GM23248 (cell line): ENCODE measurements at regions not wholly inside any gene's neighbourhood (a gene's known extent, or its start where the extent isn't known, plus 50 kb on each side); places are given as distances from the start of the nearest gene placed in this dataset.
"Not testable (repeated sequence)": the region's sequence is repeated elsewhere in the genome, so short reads cannot be mapped to it uniquely, and the experiment has no call there.

Source experiments
- DNase-seq: peaks from one replicate; pipeline ENCODE4 v3.0.0-alpha.2; 2015
- H2AFZ ChIP-seq: fragments of 200-600 bp; sonication (generic); 2 replicates; pipeline ENCODE4 v1.6.1; 2016; ENCODE audit warnings: antibody characterized with exemption
- H3F3A ChIP-seq: fragments of 200-600 bp; sonication (generic); 2 replicates; pipeline ENCODE4 v1.6.1; 2016; ENCODE audit warnings: mild to moderate bottlenecking, antibody characterized with exemption, mixed run types; ENCODE audit not compliant: insufficient read depth
- H3K27ac ChIP-seq: fragments of 200-600 bp; sonication (generic); 2 replicates; pipeline ENCODE4 v1.5.1; 2016; ENCODE audit warnings: mild to moderate bottlenecking
- H3K27me3 ChIP-seq: fragments of 200-600 bp; sonication (generic); replicated peaks from 2 replicates; pipeline ENCODE4 v1.6.1; 2016; ENCODE audit warnings: mild to moderate bottlenecking; ENCODE audit not compliant: insufficient read depth
- H3K36me3 ChIP-seq: fragments of 200-600 bp; sonication (generic); 2 replicates; pipeline ENCODE4 v1.6.1; 2016; ENCODE audit warnings: low read depth, mild to moderate bottlenecking
- H3K4me1 ChIP-seq: fragments of 200-600 bp; sonication (generic); 2 replicates; pipeline ENCODE4 v1.6.1; 2016; ENCODE audit warnings: mild to moderate bottlenecking; ENCODE audit not compliant: insufficient read depth
- H3K4me2 ChIP-seq: fragments of 200-600 bp; sonication (generic); one replicate; pipeline ENCODE4 v1.6.1; 2016; ENCODE audit warnings: mild to moderate bottlenecking; ENCODE audit not compliant: unreplicated experiment
- H3K4me3 ChIP-seq: fragments of 200-600 bp; sonication (generic); 2 replicates; pipeline ENCODE4 v1.5.1; 2016; ENCODE audit warnings: mild to moderate bottlenecking
- H3K79me2 ChIP-seq: fragments of 200-600 bp; sonication (generic); 2 replicates; pipeline ENCODE4 v1.6.1; 2016; ENCODE audit warnings: mild to moderate bottlenecking; ENCODE audit not compliant: insufficient read depth
- H3K9ac ChIP-seq: fragments of 200-600 bp; sonication (generic); 2 replicates; pipeline ENCODE4 v1.6.1; 2016; ENCODE audit warnings: mild to moderate bottlenecking
- H3K9me2 ChIP-seq: fragments of 200-600 bp; sonication (generic); 2 replicates; pipeline ENCODE4 v1.6.1; 2016; ENCODE audit warnings: mixed run types, mild to moderate bottlenecking, moderate library complexity; ENCODE audit not compliant: insufficient read depth
- H3K9me3 ChIP-seq: fragments of 200-600 bp; sonication (generic); one replicate; pipeline ENCODE4 v1.6.1; 2017; ENCODE audit warnings: low read depth
- H4K20me1 ChIP-seq: fragments of 200-600 bp; sonication (generic); 2 replicates; pipeline ENCODE4 v1.6.0; 2016; ENCODE audit not compliant: insufficient read depth
- EZH2 ChIP-seq: fragments of 200-600 bp; sonication (generic); IDR thresholded peaks from 2 replicates; pipeline ENCODE4 v1.6.1; 2018; ENCODE audit warnings: antibody characterized with exemption, mild to moderate bottlenecking; ENCODE audit not compliant: insufficient read depth, poor library complexity, severe bottlenecking
- EZH2phosphoT487 ChIP-seq: fragments of 200-600 bp; sonication (generic); IDR thresholded peaks from 2 replicates; pipeline ENCODE4 v1.6.1; 2018; ENCODE audit warnings: antibody characterized with exemption, moderate library complexity, mild to moderate bottlenecking, low read depth; ENCODE audit not compliant: insufficient read depth
- WGBS, 2 experiments: methylation state at CpG; one replicate each; pipeline ENCODE4 v1.1.6; 2015 to 2017; ENCODE audit warnings: low lambda C conversion rate in 2 of 2, low coverage in 1 of 2; ENCODE audit errors: missing lambda C conversion rate in 2 of 2; 5-methylcytosine and 5-hydroxymethylcytosine counted together
- in situ Hi-C: fragments of 300-500 bp; cut with MboI; formaldehyde crosslinking; loops from 2 replicates; pipeline ENCODE4 v1.15.0; 2020

- Histone ChIP-seq H3K27me3 (no peaks in the 10 kb centered on the region; the same call in 1 of the 2 replicates), H3K9ac (no peak overlapping the region), H3F3A (no peaks in the 10 kb centered on the region), H3K4me2 (no peak overlapping the region), H3K4me1 (no peaks in the 10 kb centered on the region), H3K9me2 (no peaks in the 10 kb centered on the region), H3K9me3 (no peaks in the 10 kb centered on the region), H2AFZ (no peak overlapping the region), H3K4me3 (no peak overlapping the region), H3K79me2 (no peaks in the 10 kb centered on the region), H3K27ac (no peak overlapping the region), H3K36me3 (no peaks in the 10 kb centered on the region), H4K20me1 (no peaks in the 10 kb centered on the region)
- WGBS, 2 experiments, result 0 to 4% methylated on average over 3 of the region's 3 CpGs
- TF ChIP-seq EZH2phosphoT487 (no peak), EZH2 (no peak)
- in situ Hi-C loops, result no loop called here
- DNase-seq, result no peak
These were observed 493.3 kb downstream of the NTRK2 start for GRCh38 chr9:85162822-85163221.

- in situ Hi-C loops, H3K4me1 ChIP-seq: not testable (repeated sequence)
- 39 to 46% methylated on average over 3 to 4 of the region's 4 CpGs for WGBS, 2 experiments
These were observed 491.4 kb downstream of the NTRK2 start for GRCh38 chr9:85160944-85161343.

GRCh38 chr9:85158512-85158911, 489.0 kb downstream of the NTRK2 start:
- H4K20me1 ChIP-seq, result no peaks in the 10 kb centered on the region
- H3K9me2 ChIP-seq, result no peaks in the 10 kb centered on the region
- in situ Hi-C loops, result no loop called here
- H2AFZ ChIP-seq, result no peak overlapping the region
- DNase-seq, result no peak
- H3K9ac ChIP-seq, result no peak overlapping the region
- TF ChIP-seq EZH2phosphoT487 (no peak), EZH2 (no peak)
- H3K4me1 ChIP-seq, result no peaks in the 10 kb centered on the region
- no peak overlapping the region for H3K4me3 ChIP-seq
- no peak overlapping the region for H3K27ac ChIP-seq
- no peaks in the 10 kb centered on the region for H3K79me2 ChIP-seq
- H3K36me3 ChIP-seq, result no peaks in the 10 kb centered on the region
- no peaks in the 10 kb centered on the region; the same call in 1 of the 2 replicates for H3K27me3 ChIP-seq
- no peaks in the 10 kb centered on the region for H3F3A ChIP-seq
- H3K4me2 ChIP-seq, result no peak overlapping the region
- no peaks in the 10 kb centered on the region for H3K9me3 ChIP-seq

More at GRCh38 chr9:85160944-85161343, 491.4 kb downstream of the NTRK2 start:
- not testable (repeated sequence) for H3K79me2 ChIP-seq, H3K36me3 ChIP-seq, H3K9ac ChIP-seq, H3K4me3 ChIP-seq, H3F3A ChIP-seq, H3K27ac ChIP-seq, DNase-seq, H2AFZ ChIP-seq, H3K4me2 ChIP-seq, H3K27me3 ChIP-seq, H4K20me1 ChIP-seq, H3K9me2 ChIP-seq, H3K9me3 ChIP-seq

GRCh38 chr9:85157772-85158171, 488.2 kb downstream of the NTRK2 start:
- no peak overlapping the region for H3K9ac ChIP-seq
- no peaks in the 10 kb centered on the region for H3K9me2 ChIP-seq
- in situ Hi-C loops, result no loop called here
- WGBS, 2 experiments, result 26 to 35% methylated on average over 6 of the region's 6 CpGs
- H3K4me1 ChIP-seq, result no peaks in the 10 kb centered on the region
- no peak overlapping the region for H3K4me2 ChIP-seq
- no peak for TF ChIP-seq EZH2phosphoT487
- no peak overlapping the region for H3K4me3 ChIP-seq
- H3K79me2 ChIP-seq, result no peaks in the 10 kb centered on the region
- no peaks in the 10 kb centered on the region; the same call in 1 of the 2 replicates for H3K27me3 ChIP-seq
- no peaks in the 10 kb centered on the region for H3K9me3 ChIP-seq
- no peak for DNase-seq
- no peak overlapping the region for H2AFZ ChIP-seq
- H4K20me1 ChIP-seq, result no peaks in the 10 kb centered on the region
- H3K27ac ChIP-seq, result no peak overlapping the region
- no peaks in the 10 kb centered on the region for H3F3A ChIP-seq
- no peaks in the 10 kb centered on the region for H3K36me3 ChIP-seq

- Histone ChIP-seq H3K79me2 (no peaks in the 10 kb centered on the region), H3K9me2 (no peaks in the 10 kb centered on the region), H3K36me3 (no peaks in the 10 kb centered on the region), H3F3A (no peaks in the 10 kb centered on the region), H3K4me2 (no peak overlapping the region), H3K9me3 (no peaks in the 10 kb centered on the region), H3K4me1 (no peaks in the 10 kb centered on the region), H3K27me3 (peaks cover 5% of the 10 kb centered on the region; the same call in 1 of the 2 replicates), H3K27ac (no peak overlapping the region), H4K20me1 (no peaks in the 10 kb centered on the region), H2AFZ (no peak overlapping the region), H3K9ac (no peak overlapping the region), H3K4me3 (no peak overlapping the region)
- in situ Hi-C loops, result no loop called here
- no peak for DNase-seq
- 65 to 66% methylated on average over 2 of the region's 2 CpGs for WGBS, 2 experiments
- no peak for TF ChIP-seq EZH2phosphoT487
- TF ChIP-seq EZH2, result no peak
These were observed 487.1 kb downstream of the NTRK2 start for GRCh38 chr9:85156652-85157051.
